ENCODE measurements at regions not wholly inside any gene's neighbourhood (a gene's known extent, or its start where the extent isn't known, plus 50 kb on each side); places are given as distances from the start of the nearest gene placed in this dataset.
"Not testable (repeated sequence)": the region's sequence is repeated elsewhere in the genome, so short reads cannot be mapped to it uniquely, and the experiment has no call there.

DNA sequence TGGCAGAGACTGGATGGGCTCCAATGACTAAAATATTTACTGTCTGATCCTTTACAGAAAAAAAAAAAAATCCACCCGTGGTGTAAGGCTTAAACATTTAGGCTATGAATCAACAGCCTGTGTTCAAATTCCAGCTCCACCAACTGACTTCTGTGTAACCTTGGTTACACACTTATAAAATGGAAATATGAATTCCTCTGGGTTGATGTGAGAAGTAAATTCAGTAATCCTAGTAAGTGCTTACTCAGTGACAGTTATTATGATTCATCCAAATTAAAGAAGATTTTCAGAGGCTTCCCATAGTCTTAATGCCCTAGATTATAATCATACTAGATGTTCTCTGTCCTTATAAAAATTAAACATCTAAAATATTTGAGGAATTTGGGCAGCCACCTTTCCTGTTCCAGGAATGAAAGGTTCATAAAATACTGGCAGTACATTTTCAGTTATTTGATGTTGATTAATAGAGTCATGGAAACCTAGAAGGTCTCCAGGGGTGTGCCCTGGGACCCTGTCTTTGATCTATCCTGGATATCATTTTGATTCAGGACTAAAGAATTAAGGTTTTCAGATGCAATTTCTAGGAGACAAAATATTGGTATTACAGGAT lies 180.3 kb upstream of the ZNF217 start:
- DNase-seq (ENCODE audit: low spot score), result peak; percentile 93

DNA sequence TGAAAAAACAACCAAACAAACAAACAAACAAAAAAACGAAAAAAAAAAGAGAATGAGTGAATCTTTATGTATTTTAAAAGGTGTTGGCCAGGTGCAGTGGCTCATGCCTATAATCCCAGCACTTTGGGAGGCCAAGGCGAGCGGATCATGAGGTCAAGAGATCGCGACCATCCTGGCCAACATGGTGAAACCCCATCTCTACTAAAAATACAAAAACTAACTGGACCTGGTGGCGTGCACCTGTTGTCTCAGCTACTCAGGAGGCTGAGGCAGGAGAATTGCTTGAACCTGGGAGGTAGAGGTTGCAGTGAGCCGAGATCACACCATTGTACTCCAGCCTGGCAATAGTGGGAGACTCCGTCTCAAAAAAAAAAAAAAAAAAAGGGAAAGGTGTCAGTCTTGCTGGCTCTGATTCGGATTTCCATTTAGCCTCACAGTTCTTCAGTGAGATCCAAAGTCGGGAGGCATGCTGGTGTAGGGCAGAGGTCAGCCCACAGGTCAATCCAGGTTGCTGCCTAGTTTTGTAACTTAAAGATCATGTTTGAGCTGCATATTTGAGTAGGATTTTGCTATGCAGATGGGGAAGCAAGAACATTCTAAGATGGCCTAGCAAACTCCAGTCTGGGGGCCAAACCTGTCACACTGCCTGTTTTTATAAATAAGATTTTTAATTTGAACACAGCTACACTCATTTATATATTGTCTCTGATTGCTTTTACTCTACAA lies 179.6 kb upstream of the ZNF217 start:
- DNase-seq (ENCODE audit: low spot score), result not testable (repeated sequence)

DNA sequence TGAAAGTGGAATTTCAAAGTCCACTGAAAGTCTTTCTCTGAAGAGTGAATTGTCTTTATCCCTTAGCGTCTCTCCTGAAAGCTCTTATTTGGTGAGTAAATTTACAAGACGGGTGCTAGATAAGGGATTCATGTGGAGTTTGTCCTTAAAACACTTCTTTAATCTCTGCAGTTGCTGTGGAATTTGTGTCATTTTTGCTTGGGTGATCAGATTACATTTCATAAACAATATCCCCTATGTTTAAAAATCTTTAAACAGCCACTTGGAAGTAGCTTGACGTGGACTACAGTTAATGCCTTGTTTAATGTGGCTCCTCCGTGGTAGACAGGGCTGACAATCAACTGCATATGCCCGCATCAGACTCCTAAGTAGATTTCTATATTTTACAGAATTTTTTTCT lies 175.4 kb upstream of the ZNF217 start:
- peak; percentile 87 for DNase-seq (ENCODE audit: low spot score)

DNA sequence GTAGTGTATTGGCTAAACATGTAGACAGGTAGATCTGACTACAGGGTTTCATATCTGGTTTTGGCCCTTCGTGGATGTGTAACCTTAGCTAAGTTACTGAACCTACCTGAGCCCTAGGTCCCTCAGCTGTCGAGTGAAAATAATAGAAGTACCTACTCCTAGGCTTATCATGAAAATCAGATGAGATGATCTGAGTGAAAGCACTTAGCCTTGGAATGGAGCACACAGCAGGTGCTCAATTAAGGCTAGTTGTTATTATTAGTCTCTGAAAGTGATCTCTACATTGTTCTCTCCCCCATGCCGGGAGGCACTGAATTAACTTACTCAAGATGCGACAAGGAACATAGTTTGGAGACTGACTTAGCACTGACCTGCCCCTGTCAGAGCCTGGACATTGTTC lies 174.7 kb upstream of the ZNF217 start:
- DNase-seq (ENCODE audit: low spot score), result no peak

- no peak for DNase-seq (ENCODE audit: low spot score)
These were observed 173.7 kb upstream of the ZNF217 start for GRCh38 chr20:53767206-53767930.

DNA sequence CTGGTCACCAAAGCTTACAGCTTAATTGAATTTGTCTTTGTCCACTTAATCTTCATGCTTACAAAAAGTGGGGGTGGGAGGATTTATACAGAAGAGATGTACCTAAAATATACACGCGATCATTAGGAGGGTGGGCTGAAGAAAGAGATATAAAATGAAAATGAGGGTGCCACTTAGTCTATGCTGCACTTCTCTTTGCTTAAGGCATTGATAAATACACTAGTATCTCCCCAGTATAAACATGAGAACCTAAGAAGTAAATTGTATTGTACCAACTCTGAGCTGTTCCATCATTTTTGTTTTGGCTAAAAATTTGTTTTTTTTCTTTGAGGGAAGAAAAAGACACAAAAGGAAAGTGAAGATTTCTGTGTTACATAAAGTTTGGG lies 170.8 kb upstream of the ZNF217 start:
- DNase-seq (ENCODE audit: low spot score), result no peak

GRCh38 chr20:53763707-53764414 lies 170.2 kb upstream of the ZNF217 start:
- no peak for DNase-seq (ENCODE audit: low spot score)

DNA sequence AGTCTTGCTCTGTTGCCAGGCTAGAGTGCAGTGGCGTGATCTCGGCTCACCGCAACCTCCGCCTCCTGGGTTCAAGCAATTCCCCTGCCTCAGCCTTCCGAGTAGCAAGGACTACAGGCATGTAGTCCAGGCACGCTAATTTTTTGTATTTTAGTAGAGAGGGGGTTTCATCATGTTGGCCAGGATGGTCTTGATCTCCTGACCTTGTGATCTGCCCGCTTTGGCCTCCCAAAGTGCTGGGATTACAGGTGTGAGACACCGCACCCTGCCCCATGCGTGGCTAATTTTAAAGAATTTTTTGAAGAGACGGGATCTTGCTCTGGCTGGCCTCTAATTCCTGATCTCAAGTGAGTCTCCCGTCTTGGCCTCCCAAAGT lies 168.8 kb upstream of the ZNF217 start:
- not testable (repeated sequence) for DNase-seq (ENCODE audit: low spot score)

GRCh38 chr20:53760025-53760441 lies 166.4 kb upstream of the ZNF217 start:
- no peak for DNase-seq (ENCODE audit: low spot score)

DNA sequence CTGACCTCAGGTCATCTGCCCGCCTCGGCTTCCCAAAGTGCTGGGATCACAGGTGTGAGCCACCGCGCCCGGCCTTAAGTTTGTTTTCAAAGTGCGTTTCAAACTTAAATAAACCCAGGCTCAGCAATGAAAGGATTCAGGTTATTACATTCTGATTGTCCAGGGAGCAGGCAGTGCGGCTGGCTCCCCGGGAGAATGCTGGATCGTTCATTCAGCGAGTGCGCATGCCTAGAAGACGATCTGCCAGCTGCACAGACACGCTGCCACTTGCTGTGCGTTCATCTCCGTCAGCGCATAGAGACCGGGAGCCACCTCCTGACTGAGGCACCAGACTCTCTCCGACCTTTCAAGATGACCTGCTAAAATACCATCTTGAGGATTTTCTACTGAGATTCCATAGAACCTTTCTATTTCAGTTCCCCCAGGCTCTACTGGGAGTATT lies 163.9 kb upstream of the ZNF217 start:
- no peak for DNase-seq (ENCODE audit: low spot score)

- DNase-seq (ENCODE audit: low spot score), result no peak
These were observed 162.3 kb upstream of the ZNF217 start for GRCh38 chr20:53755733-53756531.

DNA sequence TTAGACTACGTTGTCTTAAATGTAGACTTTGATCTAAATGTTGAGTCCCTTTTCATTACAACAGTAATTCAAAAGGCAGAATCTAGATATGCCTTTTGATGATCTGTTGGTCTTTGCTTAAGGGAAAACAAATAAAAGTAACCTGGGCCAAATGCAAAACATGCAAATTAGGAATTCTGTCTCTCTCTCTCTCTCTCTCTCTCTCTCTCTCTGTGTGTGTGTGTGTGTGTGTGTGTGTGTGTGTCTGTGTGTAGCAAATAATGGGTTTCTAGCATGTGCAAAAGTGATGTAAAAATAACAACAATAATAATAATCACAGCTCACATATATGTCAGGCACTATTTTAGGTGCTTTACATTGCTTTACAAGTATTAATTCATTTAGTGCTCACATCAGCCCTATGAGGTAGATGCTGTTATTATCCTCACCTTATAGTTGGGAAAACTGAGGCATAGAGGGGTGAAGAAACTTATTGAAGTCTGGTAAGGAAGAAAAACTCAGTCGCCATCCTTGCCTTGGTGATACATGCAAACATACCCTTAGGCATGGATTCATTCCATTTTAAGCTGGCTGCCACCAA lies 160.3 kb upstream of the ZNF217 start:
- no peak for DNase-seq (ENCODE audit: low spot score)

DNA sequence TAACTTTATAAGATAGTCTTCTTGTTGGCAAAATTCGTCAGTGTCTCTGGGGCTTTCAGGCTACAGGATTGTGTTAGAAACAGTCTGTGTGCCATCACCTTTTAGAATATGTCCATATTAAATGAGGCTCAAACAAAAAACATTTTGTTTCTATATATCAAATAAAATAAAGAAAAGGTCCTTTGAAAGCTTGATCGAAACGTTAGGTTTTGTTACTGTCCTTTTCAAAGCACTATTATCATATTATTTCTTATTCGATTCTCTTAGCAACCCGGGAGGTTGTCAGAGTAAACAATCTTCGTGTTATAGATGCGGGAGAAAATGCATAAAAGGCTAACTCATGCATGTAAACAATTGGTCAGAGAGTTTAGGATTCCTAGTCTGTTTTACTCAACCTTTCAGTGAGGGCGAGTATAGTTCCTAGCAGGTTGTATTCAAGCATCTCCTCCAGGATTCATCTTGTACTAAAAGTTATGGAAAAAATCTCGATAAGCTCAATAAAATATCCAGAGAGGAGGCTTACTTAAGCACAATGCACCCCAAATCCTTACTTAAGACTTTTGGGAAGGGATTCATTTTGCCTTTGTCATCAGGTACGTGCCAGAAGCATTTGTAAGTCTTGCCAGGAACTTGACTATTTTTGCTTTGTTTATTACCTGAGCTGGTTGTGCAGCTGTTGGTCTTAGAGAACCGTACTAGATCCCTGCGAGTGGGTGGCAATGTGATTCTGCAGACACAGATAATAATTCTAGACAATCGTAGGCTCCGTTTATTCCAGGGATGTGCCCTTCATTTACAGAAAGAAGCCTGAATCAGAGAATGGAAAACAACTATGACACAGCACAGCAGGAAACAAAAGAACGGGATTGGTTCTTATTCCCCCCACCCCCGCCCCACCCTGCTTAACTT lies 159.6 kb upstream of the ZNF217 start:
- DNase-seq (ENCODE audit: low spot score), result no peak

DNA sequence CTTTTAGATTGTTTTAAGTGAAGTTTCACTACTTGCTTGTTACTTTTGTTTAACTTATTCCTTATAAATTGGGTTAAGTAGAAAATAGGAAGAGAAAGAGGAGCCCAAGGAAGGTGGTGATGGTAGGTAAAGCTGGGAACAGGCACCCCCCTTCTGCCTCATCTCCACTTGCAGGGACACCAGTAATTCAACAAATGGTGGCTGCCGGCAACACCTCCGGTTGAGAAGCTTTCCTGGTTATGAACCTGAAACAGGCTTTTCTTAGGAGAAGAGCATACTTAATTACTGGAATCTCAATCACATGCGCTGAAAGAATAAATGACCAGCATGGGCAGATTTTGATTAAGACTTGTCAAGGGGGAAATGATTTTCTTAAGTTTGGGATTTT lies 158.9 kb upstream of the ZNF217 start:
- no peak for DNase-seq (ENCODE audit: low spot score)

DNA sequence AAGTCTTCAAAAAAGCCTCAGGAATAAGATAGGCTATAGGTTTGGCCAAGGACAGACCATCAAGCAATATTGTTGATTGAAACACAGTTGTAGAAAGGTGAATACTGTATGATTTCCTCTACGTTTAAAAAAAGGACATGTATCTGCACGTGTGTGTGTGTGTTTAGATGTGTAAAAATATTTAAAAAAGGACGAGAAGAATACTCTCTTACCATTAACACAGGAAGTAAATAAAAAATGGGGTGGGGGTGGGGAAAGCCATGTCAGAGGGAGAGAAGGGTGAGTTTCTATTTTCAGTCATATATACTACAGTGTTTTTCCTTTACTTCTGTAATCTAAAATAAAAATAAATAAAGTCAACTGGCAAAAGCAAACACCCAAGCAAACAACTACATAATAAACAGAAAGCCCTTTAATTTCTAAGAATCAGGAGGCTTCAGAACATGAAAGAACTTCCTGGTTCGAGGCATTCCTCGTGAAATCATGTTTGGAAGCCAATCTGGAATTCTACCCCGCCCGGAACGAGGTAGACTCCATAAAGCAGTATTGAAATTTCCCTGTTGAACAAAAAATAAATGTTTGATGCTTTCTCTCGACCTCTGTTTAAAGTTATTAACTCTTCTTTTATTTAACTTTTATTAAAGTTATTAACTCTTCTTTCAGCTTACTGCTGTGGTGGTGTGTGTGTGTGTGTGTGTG lies 158.1 kb upstream of the ZNF217 start:
- no peak for DNase-seq (ENCODE audit: low spot score)

- DNase-seq (ENCODE audit: low spot score), result no peak
These were observed 157.4 kb upstream of the ZNF217 start for GRCh38 chr20:53750827-53751619.

- no peak for DNase-seq (ENCODE audit: low spot score)
These were observed 155.9 kb upstream of the ZNF217 start for GRCh38 chr20:53749499-53749898.

GRCh38 chr20:53748821-53749421 lies 155.3 kb upstream of the ZNF217 start:
- no peak for DNase-seq (ENCODE audit: low spot score)

GRCh38 chr20:53748176-53748575 lies 154.5 kb upstream of the ZNF217 start:
- no peak for DNase-seq (ENCODE audit: low spot score)

Data from COLO829 (cell line).